HG03439 (cell line): ENCODE measurements at regions not wholly inside any gene's neighbourhood (a gene's known extent, or its start where the extent isn't known, plus 50 kb on each side); places are given as distances from the start of the nearest gene placed in this dataset.
"Not testable (repeated sequence)": the region's sequence is repeated elsewhere in the genome, so short reads cannot be mapped to it uniquely, and the experiment has no call there.

Experiments
- ATAC-seq: cut with Tn5 transposase; IDR thresholded peaks from one replicate; pipeline ENCODE4 v1.9.1; 2021; ENCODE audit warnings: mild to moderate bottlenecking, moderate library complexity; ENCODE audit not compliant: unreplicated experiment

DNA sequence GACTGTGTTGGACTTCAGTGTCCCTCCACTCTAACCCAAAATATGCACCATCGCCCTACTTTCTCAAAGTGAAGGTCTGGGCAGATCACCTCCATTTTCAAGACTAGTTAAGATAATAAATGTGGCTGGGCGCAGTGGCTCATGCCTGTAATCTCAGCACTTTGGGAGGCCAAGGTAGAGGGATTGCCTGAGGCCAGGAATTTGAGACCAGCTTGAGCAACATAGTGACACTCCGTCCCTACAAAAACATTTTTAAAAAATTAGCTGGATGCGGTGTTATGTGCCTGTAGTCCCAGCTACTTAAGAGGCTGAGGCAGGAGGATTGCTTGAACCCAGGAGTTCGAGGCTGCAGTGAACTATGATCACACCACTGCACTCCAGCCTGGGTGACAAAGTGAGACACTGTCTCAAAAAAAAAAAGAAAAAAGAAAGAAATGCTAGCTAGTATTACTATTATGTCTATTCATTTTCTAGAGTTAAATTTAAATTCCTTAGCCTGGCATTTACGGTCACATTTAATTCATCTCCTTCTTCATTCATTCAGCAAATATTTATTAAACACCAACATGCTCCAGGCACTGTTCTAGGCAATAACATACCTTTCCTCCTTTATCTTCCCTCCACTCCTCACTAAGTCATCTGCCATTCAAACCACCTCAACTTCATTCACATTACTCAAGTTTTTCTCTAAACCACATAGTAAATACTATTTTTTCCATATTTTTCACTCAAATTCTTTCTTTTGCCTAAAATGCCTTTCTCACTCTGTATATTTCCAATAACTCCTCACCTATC lies 96.1 kb upstream of the XYLT1 start:
- ATAC-seq = no peak

DNA sequence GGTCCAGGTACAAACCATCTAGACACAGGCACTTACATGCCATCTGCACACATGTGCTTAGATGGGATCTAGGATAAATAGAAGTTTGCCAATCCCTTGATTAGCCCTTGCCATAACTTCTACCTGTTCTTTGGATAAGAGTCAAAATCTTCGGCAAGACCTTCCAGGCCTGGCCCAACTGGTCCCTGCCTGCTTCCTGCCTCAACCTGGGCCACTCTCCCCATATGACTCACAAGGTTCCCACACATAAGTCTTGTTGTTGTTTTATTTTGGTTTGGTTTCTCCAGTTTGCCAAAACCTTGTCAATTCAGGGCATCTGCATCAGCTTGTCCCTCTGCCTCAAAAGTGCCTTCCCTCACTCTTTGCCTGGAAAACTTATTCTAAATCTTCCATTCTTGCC lies 95.3 kb upstream of the XYLT1 start:
- ATAC-seq = no peak

DNA sequence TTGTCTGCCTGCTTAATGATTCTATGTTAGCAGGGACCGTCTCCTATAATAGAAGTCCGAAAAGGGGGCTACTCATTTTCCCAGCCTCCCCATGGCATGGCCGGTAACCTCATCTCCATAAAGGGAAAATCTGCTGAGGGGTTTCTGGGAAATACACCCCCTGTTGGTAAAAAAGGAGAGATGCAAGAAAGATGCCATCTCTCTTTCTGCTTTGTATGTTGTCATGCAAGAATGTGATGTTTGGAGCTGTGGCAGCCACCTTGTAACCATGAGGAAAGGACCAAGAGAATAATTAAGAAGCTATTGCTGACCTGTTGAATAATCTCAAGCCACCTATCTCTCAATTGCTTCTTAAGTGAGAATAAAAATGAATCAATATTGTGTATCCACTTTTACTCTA lies 94.8 kb upstream of the XYLT1 start:
- ATAC-seq = no peak

DNA sequence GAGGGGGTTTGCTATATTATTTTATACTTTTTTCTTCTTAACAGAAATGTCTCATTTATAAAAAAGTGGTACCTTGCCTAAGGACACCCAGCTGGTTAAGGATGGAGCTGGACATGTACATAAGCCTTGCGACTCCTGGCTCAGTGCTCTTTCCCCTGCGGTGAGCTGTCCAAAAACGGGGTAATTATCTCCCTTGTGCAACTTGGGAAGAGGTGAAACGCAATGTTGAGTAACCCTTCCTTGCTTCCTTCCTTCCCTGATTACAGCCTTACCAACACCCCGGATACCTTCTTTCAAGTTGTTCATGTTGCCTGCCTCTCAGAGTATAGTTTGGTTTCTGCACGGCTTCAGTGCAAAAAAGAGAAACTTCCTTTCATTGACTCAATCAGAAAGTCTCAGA lies 94.1 kb upstream of the XYLT1 start:
- ATAC-seq = no peak

DNA sequence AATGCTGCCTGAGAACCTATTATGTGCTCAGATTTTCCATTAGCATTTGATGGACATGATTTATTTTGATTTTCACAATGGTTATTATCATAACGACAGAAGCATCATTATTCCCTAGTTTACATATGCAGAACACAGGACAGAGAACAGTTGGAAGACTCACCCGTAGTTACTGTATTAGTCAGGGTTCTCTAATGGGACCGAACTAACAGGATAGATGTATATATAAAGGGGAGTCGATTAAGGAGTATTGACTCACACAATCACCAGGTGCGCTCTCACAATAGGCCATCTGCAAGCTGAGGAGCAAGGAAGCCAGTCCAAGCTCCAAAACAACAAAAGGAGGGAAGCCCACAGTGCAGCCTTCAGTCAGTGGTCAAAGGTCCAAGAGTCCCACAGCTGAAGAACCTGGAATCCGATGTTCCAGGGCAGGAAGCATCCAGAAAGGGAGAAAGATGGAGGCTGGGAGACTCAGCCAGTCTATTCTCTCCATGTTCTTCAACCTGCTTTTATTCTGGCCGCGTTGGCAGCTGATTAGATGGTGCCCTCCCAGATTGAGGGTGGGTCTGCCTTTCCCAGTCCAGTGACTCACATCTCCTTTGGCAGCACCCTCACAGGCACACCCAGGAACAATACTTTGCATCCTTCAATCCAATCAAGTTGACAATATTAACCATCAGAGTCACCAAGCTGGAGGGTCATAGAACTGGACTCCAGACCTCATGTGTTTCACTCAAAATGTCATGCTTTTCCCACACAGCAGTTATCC lies 92.7 kb upstream of the XYLT1 start:
- ATAC-seq = no peak

DNA sequence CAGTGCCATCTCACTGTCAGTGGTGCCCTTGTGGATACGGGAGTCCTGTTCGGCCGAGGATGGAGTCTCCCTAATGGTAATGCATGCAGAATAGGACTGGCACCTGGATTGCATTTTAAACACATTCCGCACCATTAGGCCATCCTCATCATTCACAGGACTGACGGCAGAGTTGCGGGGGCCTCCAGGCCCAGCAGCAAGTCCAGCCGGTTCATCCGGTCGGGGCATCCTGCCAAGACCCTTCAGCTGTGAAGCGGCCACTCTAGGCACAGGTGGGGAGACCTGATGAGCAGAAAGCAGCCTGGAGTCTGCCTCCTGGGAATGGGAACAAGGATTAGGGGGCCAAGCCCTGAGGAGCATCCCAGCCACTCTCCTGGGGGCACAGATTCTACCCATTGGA lies 90.3 kb upstream of the XYLT1 start:
- ATAC-seq = no peak

DNA sequence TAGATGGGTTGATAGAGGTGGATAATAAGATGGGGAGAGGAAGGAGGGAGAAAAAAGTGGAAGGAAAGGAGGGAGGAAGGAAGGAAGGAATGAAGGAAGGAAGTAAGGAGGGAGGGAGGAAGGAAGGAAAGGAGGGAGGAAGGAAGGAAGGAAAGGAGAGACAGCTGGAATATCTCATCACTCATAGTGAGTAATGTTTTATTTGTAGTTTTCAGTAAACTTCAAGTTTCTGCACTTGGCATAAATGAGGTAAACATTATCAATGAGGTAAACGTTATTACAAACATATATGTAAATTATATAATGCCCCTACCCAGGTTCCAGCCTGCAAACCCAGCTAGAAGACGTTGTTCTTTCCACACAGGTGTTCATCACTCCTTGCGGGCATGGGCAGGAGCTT lies 89.8 kb upstream of the XYLT1 start:
- no peak for ATAC-seq

DNA sequence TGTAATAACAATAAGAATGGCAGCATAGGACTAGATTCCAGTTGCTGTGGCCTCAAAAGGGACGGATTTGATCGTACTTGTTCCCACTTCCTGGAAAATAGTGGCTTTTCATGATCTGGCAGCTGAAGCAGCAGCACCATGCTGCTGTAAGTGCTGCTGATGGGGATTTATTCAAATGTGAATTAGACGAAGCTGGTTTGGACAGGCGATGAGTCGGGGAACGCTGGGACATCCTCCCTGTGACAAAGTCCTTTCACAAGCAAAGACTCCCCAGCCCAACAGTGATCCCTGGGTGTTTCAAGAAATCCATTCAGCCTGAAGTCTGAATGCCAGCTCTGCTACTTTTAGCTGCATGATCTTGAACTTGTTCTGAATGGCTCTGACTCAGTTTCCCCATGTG lies 88.6 kb upstream of the XYLT1 start:
- no peak for ATAC-seq

DNA sequence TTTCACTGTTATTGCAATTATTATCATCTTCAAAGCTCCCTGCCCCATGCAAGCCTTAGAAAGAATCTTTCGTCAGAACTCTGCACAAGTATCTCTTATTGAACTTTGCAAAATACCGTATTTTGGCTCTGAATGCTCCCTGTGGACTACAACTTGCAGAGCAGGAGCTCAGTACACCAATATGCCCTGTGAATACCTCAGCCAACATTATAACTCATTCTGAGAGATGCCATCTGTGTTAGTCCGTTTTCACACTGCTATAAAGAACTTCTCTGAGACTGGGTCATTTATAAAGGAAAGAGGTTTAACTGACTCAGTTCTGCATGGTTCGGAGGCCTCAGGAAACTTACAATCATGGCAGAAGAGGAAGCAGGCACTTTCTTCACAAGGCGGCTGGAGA lies 87.2 kb upstream of the XYLT1 start:
- ATAC-seq = no peak

DNA sequence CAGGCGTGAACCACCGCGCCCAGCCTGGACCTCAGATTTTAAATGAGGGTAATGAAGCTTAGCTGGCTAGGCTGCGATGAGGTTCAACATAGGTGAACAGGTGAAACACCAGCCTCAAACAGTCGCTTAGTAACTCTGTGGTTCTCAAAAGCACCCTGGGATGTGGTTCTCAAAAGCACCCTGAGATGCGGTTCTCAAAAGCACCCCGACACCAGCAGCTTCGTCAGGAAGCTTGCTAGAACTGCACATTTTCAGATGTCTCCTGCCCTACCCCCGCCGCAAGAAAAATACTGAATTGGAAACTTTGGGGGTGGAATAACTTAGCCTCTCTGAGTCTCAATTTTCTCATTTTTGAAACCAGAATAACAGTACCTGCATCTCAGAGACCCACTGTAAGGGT lies 86.7 kb upstream of the XYLT1 start:
- ATAC-seq = no peak

DNA sequence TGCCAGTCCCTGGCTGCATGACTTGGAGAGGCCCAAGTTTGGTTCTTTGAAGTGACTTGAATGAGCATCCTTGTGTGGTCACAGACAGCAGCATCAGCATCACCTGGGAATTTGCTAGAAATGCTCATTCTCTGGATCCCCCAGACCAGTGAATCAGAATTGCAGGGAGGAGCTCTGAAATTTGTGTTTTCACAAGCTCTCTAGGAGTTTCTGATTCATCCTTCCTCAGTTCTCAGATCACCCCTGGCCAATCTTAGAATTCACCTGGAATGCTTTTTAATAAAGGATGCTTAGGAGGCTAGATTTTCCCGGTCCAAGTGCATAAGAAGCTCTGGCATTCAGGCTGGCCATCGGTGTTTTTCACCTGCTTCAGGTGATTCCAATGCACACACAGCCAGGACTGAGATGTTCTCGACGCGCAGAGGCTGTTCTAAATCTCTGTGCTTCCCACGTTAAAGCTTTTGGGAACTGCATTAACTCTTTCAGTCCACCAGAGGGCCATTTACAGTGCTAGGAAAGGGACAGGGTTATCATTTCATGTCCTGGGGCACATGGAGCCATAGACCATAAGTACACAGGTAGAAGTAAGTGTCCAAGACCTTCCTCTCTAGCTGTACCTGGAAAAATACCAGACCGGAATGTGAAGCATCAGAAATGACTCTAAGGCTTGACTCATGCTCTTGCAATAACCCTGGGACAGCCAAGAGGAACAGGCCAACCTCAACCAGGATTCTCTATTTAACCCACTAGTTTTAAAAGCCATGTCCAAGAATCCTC lies 85.7 kb upstream of the XYLT1 start:
- no peak for ATAC-seq

DNA sequence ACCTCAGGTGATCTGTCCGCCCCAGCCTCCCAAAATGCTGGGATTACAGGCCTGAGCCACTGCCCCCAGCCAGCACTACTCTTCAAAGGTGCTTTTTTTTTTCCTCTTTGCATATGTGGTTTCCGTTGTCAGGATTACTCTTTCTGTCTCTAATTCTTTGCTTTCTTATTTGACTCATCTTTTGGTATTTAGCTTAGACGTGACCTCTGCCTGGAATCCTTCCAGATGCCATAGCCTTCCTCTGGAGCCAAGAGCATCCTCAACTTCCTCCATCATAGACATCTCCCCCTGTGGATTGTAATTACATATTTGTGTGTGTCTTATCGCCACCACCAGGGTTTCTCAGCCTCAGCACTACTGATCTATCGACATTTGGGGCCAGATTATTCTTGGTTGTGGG lies 84.4 kb upstream of the XYLT1 start:
- no peak for ATAC-seq

DNA sequence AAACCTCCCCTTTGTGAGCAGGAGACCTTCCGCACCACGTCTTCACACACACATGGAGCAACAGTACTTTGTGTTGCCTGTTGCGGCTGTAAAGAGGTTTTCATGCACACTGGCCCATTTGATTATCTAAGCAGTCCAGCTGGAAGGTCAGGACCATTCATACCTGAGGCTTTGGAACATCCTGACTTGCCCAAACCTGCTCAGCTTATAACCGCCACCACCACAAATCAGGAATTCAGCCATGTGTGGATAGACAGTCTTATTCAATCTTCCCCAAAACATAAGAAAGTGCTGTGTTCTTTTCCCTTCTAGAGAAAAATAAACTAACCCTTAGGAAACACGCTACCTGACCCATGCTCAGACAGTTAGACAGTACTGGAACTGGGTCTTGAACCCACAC lies 81.6 kb upstream of the XYLT1 start:
- ATAC-seq = no peak

DNA sequence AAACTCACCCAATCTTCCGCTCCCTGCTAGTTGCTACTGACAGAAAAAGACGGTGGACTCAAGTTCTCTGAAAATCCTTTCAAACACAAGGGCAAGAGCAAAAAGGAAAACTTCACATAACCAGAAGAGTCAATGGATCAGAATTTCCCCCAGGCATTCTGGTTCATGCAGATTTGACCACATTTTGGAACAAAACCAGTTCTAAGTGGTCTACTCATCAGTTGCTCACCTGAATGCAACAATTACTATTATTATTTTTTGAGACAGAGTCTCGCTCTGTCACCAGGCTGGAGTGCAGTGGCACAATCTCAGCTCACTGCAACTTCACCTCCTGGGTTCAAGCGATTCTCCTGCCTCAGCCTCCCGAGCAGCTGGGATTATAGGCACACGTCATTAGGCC lies 80.9 kb upstream of the XYLT1 start:
- not testable (repeated sequence) for ATAC-seq

DNA sequence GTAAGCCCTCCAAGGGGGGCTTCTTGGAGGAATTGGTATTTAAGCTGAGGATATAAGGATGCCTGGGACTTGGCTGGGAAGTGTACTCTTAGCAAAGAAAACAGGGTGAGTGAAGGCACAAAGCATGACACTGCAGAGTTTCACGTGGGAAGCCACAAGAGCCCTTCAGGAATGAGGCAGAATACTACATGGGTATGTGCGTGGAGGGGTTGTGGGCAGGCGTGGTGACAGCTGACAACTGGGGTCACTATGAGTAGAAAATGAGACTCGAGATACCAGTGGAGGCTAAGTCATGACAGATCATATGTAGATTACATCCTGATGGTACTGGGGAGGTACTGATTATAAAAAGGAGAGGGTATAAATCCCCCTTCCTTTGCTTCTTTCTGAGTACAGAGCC lies 78.1 kb upstream of the XYLT1 start:
- ATAC-seq = no peak

DNA sequence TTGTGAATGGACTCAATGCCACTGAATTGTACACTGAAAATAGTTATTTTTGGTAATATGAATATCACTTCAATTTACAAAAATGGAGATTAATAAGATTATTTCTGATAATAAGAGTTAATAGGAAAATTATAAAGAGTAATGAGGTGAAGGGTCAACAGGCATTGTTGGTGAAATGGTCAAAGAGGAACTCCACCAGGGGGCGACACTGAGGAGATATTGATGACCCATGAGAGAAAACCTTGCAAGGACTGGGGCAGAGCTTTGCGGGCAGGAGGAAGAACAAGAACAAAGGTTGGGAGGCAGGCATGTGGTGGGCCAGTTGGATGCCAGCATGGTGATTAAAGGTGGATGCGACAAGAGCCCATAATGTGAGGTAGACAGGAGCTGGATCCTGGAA lies 74.0 kb upstream of the XYLT1 start:
- ATAC-seq = no peak

DNA sequence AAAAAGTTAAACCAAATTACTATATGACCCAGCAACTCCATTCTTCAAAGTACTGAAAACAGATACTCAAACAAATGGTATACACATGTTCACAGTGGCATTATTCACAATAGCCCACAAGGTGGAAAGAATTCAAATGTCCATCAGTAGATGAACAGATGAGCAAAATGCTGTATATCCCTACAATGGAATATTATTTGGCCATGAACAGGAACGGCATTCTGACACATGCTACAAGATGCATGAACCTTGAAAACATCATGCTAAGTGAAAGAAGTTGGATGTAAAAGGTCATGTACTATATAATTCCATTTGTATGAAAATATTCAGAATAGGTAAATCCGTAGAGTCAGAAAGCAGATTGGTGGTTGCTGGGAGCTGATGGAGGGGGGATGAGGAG lies 73.5 kb upstream of the XYLT1 start:
- ATAC-seq = no peak

DNA sequence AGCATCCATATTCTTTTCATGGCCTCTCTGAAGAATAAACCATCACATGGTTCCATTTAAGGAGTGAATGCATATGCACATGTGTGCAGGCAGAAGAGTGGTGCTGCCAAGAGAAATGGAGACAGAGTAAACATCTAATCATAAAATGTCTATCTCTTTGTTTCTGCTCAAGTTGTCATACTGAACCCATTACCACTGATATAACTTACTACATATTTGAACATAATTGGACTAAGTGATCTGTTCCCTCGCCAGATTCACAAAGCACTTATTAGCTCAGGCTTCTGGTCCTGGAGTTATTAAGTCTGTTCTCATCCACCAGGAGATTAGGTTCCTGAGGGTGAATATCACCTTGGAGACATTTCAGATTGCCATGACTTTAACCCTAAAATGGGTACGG lies 72.3 kb upstream of the XYLT1 start:
- ATAC-seq = no peak

DNA sequence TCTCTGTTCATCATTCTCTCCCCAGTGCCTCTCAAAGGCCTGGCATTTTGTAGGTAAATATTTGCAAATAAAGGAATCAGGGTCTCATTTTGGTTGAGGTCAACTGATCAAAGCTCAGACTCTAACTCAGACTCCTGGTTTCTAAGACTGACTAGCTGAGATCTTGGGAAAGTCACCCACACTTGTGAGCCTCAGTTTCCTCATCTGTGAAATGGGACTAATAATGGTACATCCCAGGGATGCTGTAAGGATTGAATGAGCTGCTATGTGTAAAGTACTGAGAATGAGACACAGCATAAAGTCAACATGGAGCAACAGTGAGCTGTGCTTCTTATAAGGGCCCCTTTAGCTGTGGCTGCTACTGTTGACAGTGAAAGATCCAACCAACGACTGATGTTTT lies 70.6 kb upstream of the XYLT1 start:
- no peak for ATAC-seq

DNA sequence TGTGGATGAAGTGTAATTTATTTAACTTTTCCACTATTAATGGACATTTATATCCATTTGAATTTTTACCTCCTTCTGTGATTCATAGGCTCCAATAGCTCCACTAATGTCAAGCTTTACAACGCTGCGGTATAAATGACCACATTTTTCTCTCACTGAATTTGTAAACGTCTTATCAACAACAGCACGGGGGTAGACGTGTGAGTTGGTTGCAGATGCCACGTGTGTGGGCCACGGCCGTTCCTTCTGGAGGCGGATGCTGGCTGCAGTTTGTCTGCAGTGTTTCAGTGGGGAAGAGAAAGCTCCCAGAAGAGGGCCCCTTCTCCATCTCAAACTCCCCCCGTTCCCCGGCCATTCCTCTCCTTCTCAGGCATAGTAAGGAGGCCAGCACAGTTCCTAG lies 68.2 kb upstream of the XYLT1 start:
- no peak for ATAC-seq

DNA sequence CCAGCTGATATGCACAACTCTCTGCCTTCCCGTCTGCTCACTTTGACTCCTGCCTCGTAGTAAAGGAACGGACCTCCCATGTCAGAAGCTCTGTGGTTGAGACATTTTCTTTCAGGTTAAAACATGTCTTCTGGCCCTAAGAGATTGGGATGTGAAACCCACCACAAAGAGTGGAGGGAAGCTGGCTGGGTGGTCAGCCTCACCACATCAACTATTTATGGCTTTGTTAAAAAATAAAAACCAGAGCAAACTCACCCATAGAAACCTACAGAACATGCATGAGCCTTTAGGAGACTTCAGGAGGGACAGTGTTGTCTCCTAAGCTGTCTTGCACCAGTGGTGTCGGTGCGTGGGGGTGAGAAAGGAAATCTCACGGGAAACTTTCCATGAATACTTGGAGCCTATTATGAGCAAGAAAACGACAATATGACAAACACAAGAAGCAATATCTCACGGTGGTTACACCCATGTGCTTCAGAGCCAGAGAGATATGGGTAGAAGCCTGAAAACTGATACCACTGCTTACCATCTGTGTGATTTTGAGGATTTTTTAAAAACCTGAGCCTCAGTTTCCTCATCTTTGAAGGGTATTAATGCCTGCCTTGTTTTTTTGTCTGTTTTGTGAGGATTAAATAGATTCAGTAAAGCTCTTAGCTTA lies 61.7 kb upstream of the XYLT1 start:
- no peak for ATAC-seq
